NCI-H226 (cell line): ENCODE measurements at regions not wholly inside any gene's neighbourhood (a gene's known extent, or its start where the extent isn't known, plus 50 kb on each side); places are given as distances from the start of the nearest gene placed in this dataset.
"Not testable (repeated sequence)": the region's sequence is repeated elsewhere in the genome, so short reads cannot be mapped to it uniquely, and the experiment has no call there.

Experiments
- DNase-seq: peaks from one replicate; pipeline ENCODE4 v3.0.0-alpha.2; 2015

GRCh38 chr5:21482983-21483650 lies 1370.0 kb downstream of the CDH12 start:
- not testable (repeated sequence) for DNase-seq

- not testable (repeated sequence) for DNase-seq
Measured at GRCh38 chr5:21482522-21482921, 1370.6 kb downstream of the CDH12 start.

DNA sequence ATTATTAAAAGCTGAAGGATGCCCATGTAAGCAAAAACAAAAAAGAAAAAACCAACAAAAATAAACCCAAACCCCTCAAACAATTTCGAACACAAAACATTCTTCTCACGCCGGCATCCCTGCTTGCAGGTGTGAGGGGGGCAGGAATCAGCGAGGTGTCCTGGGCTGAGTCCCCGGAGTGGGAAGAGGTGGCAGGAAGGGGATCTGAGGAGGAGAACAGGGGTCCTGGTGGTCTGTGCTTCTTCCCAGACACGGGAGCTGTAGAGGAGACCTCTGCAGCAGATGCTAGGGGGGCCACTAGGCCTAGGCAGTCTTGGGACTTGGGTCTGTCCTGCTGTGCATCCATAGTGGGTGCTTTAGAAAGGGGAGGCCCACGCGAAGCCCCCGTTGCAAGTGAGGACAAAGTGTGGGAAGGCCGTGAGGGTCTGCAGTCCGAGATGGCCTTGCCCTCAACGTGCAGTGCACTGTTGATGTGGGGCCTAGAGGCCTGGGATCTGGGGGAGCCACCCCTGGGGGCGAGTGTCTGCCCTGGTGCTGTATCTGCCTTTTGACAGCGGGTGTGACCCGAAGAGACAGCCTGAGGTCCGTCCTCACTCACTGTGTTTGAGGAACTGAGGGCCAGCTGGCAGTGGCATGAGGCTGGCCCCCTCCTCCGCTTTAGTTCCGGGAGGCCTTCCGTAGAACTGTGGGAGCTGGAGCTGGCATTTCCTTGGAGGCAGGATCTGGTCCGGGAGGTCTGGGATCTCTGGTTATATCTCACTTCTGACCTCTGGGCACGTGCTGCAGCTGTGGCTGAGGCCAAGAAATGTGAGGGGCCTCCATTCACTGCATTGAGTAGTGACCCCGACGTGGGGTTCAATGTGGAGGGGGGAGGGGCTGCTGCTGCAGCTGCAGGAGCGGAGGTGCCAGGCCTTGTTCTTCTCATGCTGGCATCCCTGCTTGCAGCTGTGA lies 1371.5 kb downstream of the CDH12 start:
- DNase-seq, result not testable (repeated sequence)

- DNase-seq, result not testable (repeated sequence)
Measured at GRCh38 chr5:21480054-21480453, 1373.1 kb downstream of the CDH12 start.

DNA sequence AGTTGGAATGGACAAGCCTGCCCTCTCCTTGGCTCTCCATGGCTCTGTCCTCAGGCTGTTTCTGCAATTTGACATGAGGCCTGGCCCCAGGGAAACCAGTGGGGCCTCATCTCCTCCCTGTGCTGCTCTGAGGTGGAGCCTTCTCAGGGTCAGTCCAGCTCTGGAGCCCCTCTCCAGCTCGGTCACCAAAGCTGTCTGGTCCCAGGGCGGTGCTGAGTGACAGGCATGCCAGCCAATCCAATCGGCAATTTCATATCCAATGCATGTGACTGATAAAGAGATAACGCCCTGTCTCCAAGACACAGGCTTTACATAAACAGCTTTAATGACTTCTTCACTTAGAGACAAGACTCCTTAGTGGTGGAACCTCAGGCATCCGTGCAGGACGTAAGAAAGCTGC lies 1379.2 kb downstream of the CDH12 start:
- not testable (repeated sequence) for DNase-seq

- DNase-seq, result not testable (repeated sequence)
Measured at GRCh38 chr5:21473436-21473835, 1379.7 kb downstream of the CDH12 start.

DNA sequence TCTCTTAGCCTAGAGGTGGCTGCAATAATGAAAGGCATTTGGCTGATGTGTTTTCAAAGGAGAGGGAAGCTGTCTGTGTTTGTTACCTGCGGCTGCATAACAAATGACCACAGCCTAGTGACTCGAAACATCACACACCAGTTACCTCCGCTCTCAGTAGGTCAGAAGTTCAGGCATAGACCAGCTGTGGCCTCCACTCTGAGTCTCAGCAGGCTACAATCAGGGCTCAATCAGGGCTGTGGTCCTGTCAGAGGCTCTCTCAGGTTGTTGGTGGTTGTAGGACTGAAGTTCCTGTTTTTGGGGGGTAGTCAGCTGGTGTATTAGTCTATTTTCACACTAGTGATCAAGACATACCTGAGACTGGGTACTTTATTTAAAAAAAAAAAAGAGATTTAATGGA lies 1381.5 kb downstream of the CDH12 start:
- not testable (repeated sequence) for DNase-seq

DNA sequence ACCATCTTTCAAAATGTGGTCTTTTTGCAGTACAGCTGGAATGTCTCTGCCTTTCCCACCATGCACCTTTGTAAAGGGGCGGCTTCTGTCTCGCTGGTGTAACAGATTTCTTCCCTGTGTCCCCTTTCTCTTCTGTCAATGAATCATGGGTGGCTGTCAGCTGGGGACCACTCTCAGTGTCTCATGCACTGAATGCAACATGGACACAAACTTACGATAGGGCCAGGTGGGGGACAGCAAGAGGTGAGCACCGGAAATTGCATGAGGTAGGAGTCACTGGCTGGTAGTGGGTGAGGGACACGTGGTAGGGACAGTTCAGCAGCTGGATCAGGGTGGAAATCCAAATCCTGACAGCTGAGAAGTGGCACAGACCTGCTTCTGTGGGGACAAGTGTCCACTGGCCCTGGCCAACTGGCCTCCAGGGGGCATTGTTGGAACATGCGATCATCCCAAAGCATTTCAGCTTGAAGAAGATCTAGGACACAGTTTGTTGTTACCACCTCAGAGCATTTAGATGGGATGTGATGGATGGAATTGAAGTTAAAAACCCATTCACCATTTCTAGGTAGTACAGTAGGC lies 1383.5 kb downstream of the CDH12 start:
- not testable (repeated sequence) for DNase-seq

GRCh38 chr5:21467544-21467943 lies 1385.6 kb downstream of the CDH12 start:
- DNase-seq, result not testable (repeated sequence)

- not testable (repeated sequence) for DNase-seq
Measured at GRCh38 chr5:21459744-21460073, 1393.4 kb downstream of the CDH12 start.

- DNase-seq, result no peak
Measured at GRCh38 chr5:21452449-21452848, 1400.7 kb downstream of the CDH12 start.

DNA sequence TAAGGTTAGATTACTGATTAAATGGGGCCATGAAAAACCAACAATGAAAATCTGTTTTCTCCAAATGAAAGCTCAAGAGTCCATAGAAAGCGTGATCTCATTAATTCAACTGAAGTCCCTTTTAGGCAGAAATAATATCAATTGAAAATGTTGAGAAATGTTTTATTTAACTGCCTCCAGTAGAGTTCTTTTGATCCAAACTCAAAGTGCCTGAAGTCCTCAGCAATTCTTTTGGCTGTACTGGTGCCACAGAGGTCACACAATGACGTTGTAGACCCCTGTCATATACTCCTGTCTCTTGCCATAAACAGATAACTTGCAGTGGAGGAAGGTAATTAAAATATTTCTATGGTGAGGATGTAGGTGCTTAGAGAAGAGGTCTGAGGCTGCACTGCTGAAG lies 1420.5 kb downstream of the CDH12 start:
- DNase-seq, result no peak

DNA sequence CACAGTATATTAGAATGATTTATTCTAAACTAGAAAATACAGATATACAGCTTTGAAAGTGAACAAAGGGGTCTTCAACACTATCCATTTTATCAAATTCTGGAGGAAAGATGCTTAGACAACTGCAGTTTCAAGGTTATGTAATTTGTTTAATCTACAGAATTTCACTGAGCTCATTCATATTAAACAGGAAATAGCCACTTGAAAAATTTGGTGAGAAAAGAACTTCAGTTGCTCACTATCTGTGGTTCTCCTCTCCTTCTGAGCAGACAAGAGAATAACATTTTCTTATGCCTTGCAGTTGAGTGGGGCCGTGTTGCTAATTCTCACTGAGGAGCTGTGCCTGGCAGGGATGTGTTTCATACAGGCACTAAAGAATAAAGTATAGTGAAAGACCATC lies 1428.2 kb downstream of the CDH12 start:
- no peak for DNase-seq

- DNase-seq, result no peak
Measured at GRCh38 chr5:21419383-21419782, 1431.4 kb upstream of the CDH18 start.

DNA sequence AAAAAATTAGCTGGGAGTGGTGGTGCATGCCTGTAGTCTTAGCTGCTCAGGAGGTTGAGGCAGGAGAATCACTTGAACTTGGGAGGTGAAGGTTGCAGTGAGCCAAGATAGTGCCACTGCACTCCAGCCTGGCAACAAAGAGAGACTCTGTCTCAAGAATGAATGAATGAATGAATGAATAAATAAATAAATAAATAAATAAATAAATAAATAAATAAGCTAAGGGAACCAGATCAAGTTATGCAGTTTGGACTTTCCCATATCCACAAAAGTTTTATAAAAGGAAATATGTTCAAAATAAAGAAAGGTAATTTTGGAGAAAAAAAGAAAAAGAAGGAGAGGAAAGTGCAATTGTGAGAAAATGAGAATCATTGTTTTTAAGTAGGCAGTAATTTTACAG lies 1414.1 kb upstream of the CDH18 start:
- not testable (repeated sequence) for DNase-seq

DNA sequence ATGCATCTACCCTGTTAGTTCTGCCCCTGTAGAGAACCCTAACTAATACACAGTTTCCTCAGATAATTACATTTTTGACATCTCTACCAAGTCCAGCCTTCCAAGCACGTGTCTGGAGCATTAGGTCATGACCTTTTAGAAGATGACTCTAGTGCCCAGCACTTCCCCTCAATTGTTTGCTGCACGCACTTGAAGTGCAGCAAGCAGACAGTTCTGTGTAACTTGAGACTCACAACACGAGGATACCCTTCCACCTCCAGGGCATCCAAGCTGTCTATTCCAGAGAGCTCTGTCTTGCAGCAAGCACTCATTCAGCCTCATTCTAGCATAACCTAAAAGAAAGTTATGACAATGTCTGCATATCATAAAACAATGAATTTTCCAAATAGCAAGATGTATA lies 1410.5 kb upstream of the CDH18 start:
- no peak for DNase-seq

DNA sequence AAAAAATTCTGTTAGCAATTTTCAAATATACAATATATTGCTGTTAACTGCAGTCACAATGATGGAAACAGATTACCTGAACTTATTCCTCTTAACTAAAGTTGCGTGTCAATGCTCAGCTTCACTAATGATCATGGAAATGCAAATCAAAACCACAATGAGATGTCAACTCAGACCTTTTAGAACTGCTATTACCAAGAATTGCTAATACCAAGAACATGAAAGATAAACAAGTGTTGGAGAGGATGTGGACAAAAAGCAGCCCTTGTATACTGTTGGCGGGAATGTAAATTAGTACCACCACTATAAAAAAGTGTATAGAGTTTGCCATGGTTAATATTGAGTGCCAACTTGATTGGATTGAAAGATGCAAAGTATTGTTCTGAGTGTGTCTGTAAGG lies 1409.7 kb upstream of the CDH18 start:
- DNase-seq, result no peak

DNA sequence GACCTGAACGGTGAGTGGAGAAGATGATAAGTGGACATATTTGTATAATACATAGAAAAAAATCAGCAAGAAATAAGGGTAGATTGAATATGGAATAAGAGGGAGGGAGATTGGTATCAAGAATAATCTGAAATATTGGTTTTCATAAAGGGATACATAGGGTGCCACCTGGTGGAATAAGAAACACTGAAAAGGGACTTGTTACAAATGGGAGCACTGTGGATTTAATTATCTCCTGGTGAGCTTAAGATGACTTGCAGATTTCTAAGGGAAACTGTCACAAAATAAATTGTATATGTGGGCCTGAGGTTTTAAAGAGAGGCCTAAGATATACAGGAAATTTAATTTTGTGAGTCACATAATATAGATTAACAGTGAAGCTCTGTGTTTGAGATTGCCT lies 1403.5 kb upstream of the CDH18 start:
- no peak for DNase-seq

DNA sequence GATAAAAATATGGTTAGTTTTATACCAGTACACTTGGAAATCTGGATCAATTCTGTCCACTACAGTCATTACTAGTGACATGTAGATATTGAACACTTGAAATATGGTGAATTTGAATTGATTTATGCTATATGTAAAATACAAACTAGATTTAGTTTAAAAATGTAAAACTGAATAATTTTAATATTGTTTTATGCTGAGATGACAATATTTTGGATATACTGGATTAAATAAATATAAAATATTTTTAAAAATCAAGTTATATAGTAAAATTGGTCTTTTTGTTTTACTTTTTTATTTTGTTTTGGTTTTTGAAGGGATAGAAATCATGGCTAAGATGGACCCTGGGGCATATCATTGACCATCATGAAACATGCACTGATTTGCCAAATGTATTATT lies 1372.8 kb upstream of the CDH18 start:
- not testable (repeated sequence) for DNase-seq

GRCh38 chr5:21341948-21342261 lies 1353.9 kb upstream of the CDH18 start:
- not testable (repeated sequence) for DNase-seq

GRCh38 chr5:21341203-21341947 lies 1353.4 kb upstream of the CDH18 start:
- not testable (repeated sequence) for DNase-seq

DNA sequence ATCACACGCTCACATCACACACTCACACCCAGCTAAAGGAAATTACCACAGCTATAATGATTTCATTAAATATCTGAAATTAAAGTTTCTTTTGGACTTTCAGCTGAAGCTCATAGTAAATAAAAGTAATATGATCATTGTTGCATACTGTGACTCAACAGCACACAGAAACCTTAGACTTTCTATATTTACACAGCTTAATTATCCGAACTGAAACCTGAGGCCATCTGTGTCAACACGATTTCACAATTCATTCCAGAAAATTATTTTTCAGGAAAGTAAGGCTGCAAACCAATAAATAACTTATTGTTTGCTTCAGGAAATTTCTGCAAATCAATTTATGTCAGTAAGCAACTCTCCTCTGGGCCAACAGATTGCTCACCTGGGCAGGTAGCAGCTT lies 1352.2 kb upstream of the CDH18 start:
- DNase-seq, result not testable (repeated sequence)

DNA sequence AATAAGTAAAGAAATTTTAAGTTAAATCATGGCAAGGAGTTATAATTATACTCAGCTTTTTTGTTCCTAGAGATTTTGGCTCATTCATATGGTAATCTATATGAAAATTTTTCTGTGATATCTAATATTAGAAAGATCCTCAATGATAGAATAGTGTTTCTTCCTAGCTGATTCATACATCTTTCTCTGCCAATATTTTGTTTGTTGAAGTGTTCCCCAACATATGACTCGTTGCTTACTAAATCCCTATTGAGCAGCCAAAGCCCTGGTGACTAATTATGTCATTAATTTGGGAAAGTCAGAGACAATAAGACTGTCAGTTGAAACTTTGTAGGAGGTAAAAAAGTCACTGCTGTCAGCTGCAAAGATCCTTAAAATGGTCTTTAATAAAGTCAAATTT lies 1348.5 kb upstream of the CDH18 start:
- not testable (repeated sequence) for DNase-seq
